LNCaP clone FGC (cell line): ENCODE measurements at regions not wholly inside any gene's neighbourhood (a gene's known extent, or its start where the extent isn't known, plus 50 kb on each side); places are given as distances from the start of the nearest gene placed in this dataset.

ENCODE experiments used
- DNase-seq: peaks from one replicate; pipeline ENCODE4 v3.0.0-alpha.2; 2011; ENCODE audit warnings: low read depth
- H3K4me3 ChIP-seq: 2 replicates; pipeline ENCODE4 v1.5.1; 2011; ENCODE audit warnings: mild to moderate bottlenecking, low read depth, low read length, control low read depth
- CTCF ChIP-seq: IDR thresholded peaks from 2 replicates; pipeline ENCODE4 v1.5.1; 2012; ENCODE audit warnings: mild to moderate bottlenecking; ENCODE audit not compliant: control insufficient read depth, insufficient read depth; ENCODE audit errors: extremely low read depth

DNA sequence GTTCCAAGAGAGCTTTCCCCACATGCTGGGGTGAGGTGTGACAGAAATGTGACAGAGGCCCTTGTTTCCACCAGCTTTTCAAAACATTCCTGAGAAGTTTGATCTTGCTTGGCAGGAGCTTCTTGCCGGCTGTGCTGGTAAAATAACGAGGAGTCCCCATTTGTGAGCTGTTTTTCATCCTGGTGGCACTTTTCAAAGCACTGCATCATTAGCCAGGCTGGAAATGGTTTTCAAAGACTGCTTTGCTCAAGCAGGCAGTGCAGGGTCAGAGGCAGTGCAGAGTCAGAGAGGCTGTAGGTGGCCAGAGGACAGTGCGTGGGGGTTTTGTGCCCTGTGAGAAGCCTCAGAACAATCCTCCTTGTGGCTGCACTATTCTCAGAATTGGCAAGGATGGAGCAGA, 75.8 kb upstream of the KCNA3 start:
- no peak for TF ChIP-seq CTCF
- DNase-seq = no peak

DNA sequence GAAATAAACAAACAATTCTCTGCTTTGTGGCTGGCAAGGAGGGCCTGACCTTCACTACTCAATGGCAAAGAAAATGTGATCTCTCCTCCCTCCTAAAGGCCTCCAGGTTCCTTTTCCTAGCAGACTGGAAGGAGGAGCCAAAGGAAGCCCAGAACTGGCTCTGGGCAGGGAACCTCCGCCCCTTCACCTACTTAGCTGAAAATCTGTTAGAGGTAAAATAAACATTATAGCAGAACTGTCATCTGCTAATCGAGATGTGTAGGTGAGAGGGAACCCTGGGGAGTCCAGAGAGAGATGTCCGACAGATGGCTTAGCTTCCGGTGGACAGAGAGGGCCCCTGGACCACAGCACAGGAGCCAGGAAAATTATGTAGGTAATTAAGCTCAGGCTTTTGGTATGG, 75.2 kb upstream of the KCNA3 start:
- no peak overlapping the region for H3K4me3 ChIP-seq
- DNase-seq = no peak
- TF ChIP-seq CTCF = no peak

More for the DNA sequence above, 75.8 kb upstream of the KCNA3 start:
- H3K4me3 ChIP-seq = no peak overlapping the region

DNA sequence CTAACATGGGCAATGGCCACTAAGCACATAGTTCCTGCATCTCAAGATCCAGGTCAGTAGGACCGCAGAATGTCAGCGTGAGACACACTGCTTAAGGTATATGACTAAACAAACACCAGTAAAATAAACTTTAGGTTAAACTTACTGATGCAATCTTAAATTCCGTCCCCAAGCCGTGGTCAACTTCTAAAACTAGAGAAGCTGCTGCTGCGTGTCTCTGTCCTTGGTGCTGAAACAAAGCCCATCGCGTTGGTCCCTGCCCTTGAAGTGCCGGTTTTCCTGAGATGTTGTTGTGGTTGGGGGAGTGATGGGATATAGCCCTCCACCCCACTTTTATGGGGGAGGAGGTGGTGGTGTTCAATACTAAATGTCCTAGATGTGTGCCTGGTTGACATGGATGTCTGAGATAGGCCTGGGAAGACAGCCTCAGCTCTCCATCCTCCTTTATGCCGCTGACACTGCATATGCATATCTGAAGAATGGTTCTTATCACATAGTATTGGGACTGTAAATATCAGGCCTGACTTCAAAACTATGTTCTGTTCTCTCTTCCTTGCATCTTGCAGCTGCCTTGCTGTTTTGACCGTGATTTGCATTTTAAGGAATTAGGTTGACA, 72.0 kb upstream of the KCNA3 start:
- no peak overlapping the region for H3K4me3 ChIP-seq
- peak; percentile 15 for DNase-seq
- TF ChIP-seq CTCF = no peak

DNA sequence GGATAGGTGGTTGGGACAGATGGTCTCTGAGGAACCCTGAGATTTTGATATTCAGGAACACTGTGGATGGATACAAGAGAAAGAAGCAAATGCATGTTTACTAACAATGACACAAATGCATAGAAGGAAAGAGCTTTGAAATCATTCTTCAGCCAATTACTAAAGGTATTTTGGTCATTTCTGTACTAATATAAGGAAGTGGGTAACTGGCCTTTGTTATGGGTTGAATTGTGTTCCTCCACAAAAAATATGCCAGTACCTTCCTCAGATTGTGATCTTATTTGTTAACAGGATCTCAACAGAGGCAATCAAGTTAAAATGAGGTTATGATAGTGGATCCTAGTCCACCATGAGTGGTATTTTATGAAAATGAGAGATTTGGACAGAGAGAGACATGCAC, 68.7 kb upstream of the KCNA3 start:
- no peak for DNase-seq
- no peak overlapping the region for H3K4me3 ChIP-seq
- no peak for TF ChIP-seq CTCF

DNA sequence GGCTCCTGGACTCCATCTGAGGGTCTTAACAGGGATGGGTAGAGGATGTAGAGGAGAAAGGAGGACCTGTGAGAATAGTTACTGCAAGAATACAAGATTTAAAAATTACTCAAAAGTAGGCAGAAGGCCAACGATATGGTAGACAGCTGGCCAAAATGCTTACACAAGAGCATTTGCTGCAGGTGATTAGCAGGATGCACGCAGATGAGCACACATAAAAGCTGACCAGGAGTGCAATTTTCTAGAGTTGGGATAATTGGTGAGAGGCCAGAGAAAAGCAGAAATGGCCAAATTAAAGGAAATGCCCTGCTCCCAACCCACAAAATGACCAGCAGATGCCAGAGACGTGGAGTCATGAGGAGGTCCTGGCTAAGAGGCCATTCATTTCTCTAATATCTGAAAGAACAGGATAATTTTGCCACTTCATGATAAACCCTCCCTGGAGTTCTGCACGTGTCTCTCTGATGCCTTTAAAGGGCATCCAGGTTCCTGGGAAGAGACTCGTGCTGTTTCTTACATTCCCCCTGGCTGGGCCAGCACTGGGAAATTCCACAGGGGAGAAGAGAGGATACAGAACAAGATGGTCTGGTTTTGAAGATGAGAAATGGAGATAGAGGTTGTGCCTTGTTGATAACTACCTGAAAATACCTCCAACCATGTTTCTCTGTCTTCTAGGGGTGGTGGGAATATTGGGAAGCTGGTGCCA, 62.3 kb upstream of the KCNA3 start:
- no peak overlapping the region for H3K4me3 ChIP-seq
- no peak for TF ChIP-seq CTCF
- no peak for DNase-seq

GRCh38 chr1:110734133-110734680, 59.5 kb upstream of the KCNA3 start:
- H3K4me3 ChIP-seq = no peak overlapping the region
- no peak for TF ChIP-seq CTCF
- DNase-seq = no peak
